DND-41 (cell line): ENCODE measurements at regions not wholly inside any gene's neighbourhood (a gene's known extent, or its start where the extent isn't known, plus 50 kb on each side); places are given as distances from the start of the nearest gene placed in this dataset.

Source experiments
- EZH2 ChIP-seq: IDR thresholded peaks from 3 replicates; pipeline ENCODE4 v1.6.1; 2012; ENCODE audit warnings: borderline replicate concordance, low read depth, mild to moderate bottlenecking, moderate library complexity, low read length, inconsistent platforms; ENCODE audit not compliant: severe bottlenecking
- TF ChIP-seq, protein P1 (sequence below): IDR thresholded peaks from 2 replicates; pipeline ENCODE4 v1.5.1; 2012; ENCODE audit warnings: borderline replicate concordance, low read length, moderate library complexity, mild to moderate bottlenecking; ENCODE audit not compliant: poor library complexity, severe bottlenecking; ENCODE audit errors: extremely low read depth

GRCh38 chr4:189784651-189785050 is 156.0 kb upstream of the FRG1 start:
- TF ChIP-seq, protein P1, sequence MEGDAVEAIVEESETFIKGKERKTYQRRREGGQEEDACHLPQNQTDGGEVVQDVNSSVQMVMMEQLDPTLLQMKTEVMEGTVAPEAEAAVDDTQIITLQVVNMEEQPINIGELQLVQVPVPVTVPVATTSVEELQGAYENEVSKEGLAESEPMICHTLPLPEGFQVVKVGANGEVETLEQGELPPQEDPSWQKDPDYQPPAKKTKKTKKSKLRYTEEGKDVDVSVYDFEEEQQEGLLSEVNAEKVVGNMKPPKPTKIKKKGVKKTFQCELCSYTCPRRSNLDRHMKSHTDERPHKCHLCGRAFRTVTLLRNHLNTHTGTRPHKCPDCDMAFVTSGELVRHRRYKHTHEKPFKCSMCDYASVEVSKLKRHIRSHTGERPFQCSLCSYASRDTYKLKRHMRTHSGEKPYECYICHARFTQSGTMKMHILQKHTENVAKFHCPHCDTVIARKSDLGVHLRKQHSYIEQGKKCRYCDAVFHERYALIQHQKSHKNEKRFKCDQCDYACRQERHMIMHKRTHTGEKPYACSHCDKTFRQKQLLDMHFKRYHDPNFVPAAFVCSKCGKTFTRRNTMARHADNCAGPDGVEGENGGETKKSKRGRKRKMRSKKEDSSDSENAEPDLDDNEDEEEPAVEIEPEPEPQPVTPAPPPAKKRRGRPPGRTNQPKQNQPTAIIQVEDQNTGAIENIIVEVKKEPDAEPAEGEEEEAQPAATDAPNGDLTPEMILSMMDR: no peak
- no peak for TF ChIP-seq EZH2
